IMR-90 (cell line): ENCODE measurements at regions not wholly inside any gene's neighbourhood (a gene's known extent, or its start where the extent isn't known, plus 50 kb on each side); places are given as distances from the start of the nearest gene placed in this dataset.

Experiments
- ATAC-seq: fragments of 200-7000 bp; cut with Tn5 transposase; 2 replicates; pipeline ENCODE4 v1.9.1; 2020; ENCODE audit warnings: low read depth, mild to moderate bottlenecking, moderate library complexity
- BruUV-seq: library from RNA; stranded (reverse); fragments of 400-500 nt; replicated peaks from 2 replicates; lab custom pipeline; 2021; lab: Mats Ljungman, UMichigan
- CTCF ChIA-PET: fragments of 300-600 bp; formaldehyde crosslinking; extraction: SDS; loops from one replicate; lab custom pipeline; 2021; ENCODE audit warnings: antibody characterized with exemption; lab: Yijun Ruan, JAX
- POLR2A ChIA-PET: fragments of 300-600 bp; sonication (Branson Sonifier 250); formaldehyde crosslinking; loops from one replicate; lab custom pipeline; 2022; ENCODE audit warnings: antibody characterized with exemption; ENCODE audit not compliant: unreplicated experiment; lab: Charles Lee
- DNase-seq: peaks from one replicate; pipeline ENCODE4 v3.0.0; 2013
- H2AFZ ChIP-seq: replicated peaks from 2 replicates; pipeline ENCODE3; 2013; ENCODE audit warnings: low read length, mild to moderate bottlenecking; ENCODE audit not compliant: poor library complexity
- H2AK5ac ChIP-seq: 2 replicates; pipeline ENCODE4 v1.6.1; 2013; ENCODE audit warnings: low read depth, low read length, inconsistent platforms
- H2AK9ac ChIP-seq: replicated peaks from 2 replicates; pipeline ENCODE3; 2013; ENCODE audit warnings: mild to moderate bottlenecking, low read depth, low read length, moderate library complexity; ENCODE audit not compliant: poor library complexity
- H2BK120ac ChIP-seq: 2 replicates; pipeline ENCODE4 v1.6.1; 2013; ENCODE audit warnings: low read depth, low read length, inconsistent platforms
- H2BK15ac ChIP-seq: 3 replicates; pipeline ENCODE4 v1.6.1; 2013; ENCODE audit warnings: low read depth, low read length, inconsistent platforms
- H2BK20ac ChIP-seq: 2 replicates; pipeline ENCODE4 v1.6.1; 2013; ENCODE audit warnings: low read depth, mild to moderate bottlenecking, inconsistent platforms, low read length, moderate library complexity
- H2BK5ac ChIP-seq: 2 replicates; pipeline ENCODE4 v1.6.1; 2013; ENCODE audit warnings: mild to moderate bottlenecking, low read depth, low read length, inconsistent platforms; ENCODE audit not compliant: poor library complexity, severe bottlenecking
- H3K14ac ChIP-seq: replicated peaks from 2 replicates; pipeline ENCODE4 v1.6.1; 2013; ENCODE audit warnings: low read depth, low read length, inconsistent platforms
- H3K18ac ChIP-seq: 2 replicates; pipeline ENCODE4 v1.6.1; 2013; ENCODE audit warnings: low read depth, low read length, control low read depth
- H3K23ac ChIP-seq: 2 replicates; pipeline ENCODE4 v1.6.1; 2013; ENCODE audit warnings: low read depth, low read length, inconsistent platforms
- H3K27ac ChIP-seq: 2 replicates; pipeline ENCODE4 v1.5.1; 2013; ENCODE audit warnings: mild to moderate bottlenecking, control low read depth, low read length; ENCODE audit not compliant: insufficient read depth
- H3K27me3 ChIP-seq: 2 replicates; pipeline ENCODE4 v1.6.1; 2013; ENCODE audit warnings: low read length; ENCODE audit not compliant: control insufficient read depth, insufficient read depth
- H3K36me3 ChIP-seq: 2 replicates; pipeline ENCODE4 v1.6.1; 2013; ENCODE audit warnings: low read length, mixed read lengths; ENCODE audit not compliant: control insufficient read depth, insufficient read depth
- H3K4ac ChIP-seq: 2 replicates; pipeline ENCODE4 v1.6.1; 2013; ENCODE audit warnings: low read depth, low read length, inconsistent platforms
- H3K4me1 ChIP-seq: 2 replicates; pipeline ENCODE4 v1.6.1; 2013; ENCODE audit warnings: low read length, mixed read lengths; ENCODE audit not compliant: control insufficient read depth, insufficient read depth
- H3K4me2 ChIP-seq: 2 replicates; pipeline ENCODE4 v1.6.1; 2013; ENCODE audit warnings: low read depth, mild to moderate bottlenecking, control low read depth, low read length, moderate library complexity
- H3K4me3 ChIP-seq: 2 replicates; pipeline ENCODE4 v1.5.1; 2013; ENCODE audit warnings: low read depth, mild to moderate bottlenecking, control low read depth, low read length, moderate library complexity; ENCODE audit not compliant: insufficient read depth
- H3K56ac ChIP-seq: 2 replicates; pipeline ENCODE4 v1.6.1; 2013; ENCODE audit warnings: low read length, inconsistent platforms; ENCODE audit not compliant: insufficient read depth; ENCODE audit errors: extremely low read depth
- H3K79me1 ChIP-seq, 2 experiments: 2 replicates each; pipeline ENCODE4 v1.6.1; 2013; ENCODE audit warnings: low read length in 2 of 2, inconsistent platforms in 1 of 2, low read depth in 1 of 2
- H3K9ac ChIP-seq: 2 replicates; pipeline ENCODE4 v1.6.1; 2013; ENCODE audit warnings: low read depth, low read length, control low read depth
- H3K9me1 ChIP-seq: 2 replicates; pipeline ENCODE4 v1.6.1; 2013; ENCODE audit warnings: low read length, inconsistent platforms; ENCODE audit not compliant: insufficient read depth
- H3K9me3 ChIP-seq: 2 replicates; pipeline ENCODE4 v1.6.1; 2013; ENCODE audit warnings: low read length; ENCODE audit not compliant: control insufficient read depth, insufficient read depth
- H4K20me1 ChIP-seq: 2 replicates; pipeline ENCODE4 v1.6.1; 2013; ENCODE audit warnings: low read length, inconsistent platforms; ENCODE audit not compliant: insufficient read depth
- H4K5ac ChIP-seq: 2 replicates; pipeline ENCODE4 v1.6.1; 2013; ENCODE audit warnings: mild to moderate bottlenecking, low read depth, low read length, control low read depth
- H4K8ac ChIP-seq, 2 experiments: 2 replicates each; pipeline ENCODE4 v1.6.1; 2013; ENCODE audit warnings: low read depth in 2 of 2, low read length in 2 of 2, control low read depth in 1 of 2, inconsistent platforms in 1 of 2
- H4K91ac ChIP-seq: 2 replicates; pipeline ENCODE4 v1.6.1; 2013; ENCODE audit warnings: low read depth, low read length, inconsistent platforms; ENCODE audit not compliant: insufficient read depth
- CEBPB ChIP-seq: IDR thresholded peaks from 2 replicates; pipeline ENCODE4 v1.6.1; 2012; ENCODE audit warnings: low read depth, low read length, improper control_type of control experiment
- CTCF ChIP-seq: conservative IDR thresholded peaks from 2 replicates; pipeline ENCODE4 v1.5.1; 2012; ENCODE audit warnings: mild to moderate bottlenecking, low read depth, low read length, improper control_type of control experiment
- ELK1 ChIP-seq: fragments of 150-350 bp; IDR thresholded peaks from 2 replicates; pipeline ENCODE4 v1.6.1; 2016; ENCODE audit warnings: low read depth, mild to moderate bottlenecking, low read length, moderate library complexity, borderline replicate concordance
- FOS ChIP-seq: fragments of 150-350 bp; IDR thresholded peaks from 2 replicates; pipeline ENCODE4 v1.6.1; 2016; ENCODE audit warnings: low read depth, low read length
- MAFK ChIP-seq: IDR thresholded peaks from 2 replicates; pipeline ENCODE4 v1.6.1; 2012; ENCODE audit warnings: low read depth, low read length, improper control_type of control experiment
- MXI1 ChIP-seq: IDR thresholded peaks from 2 replicates; pipeline ENCODE4 v1.6.1; 2012; ENCODE audit warnings: low read depth, mild to moderate bottlenecking, low read length, moderate library complexity, borderline replicate concordance
- RAD21 ChIP-seq: IDR thresholded peaks from 2 replicates; pipeline ENCODE4 v1.6.1; 2012; ENCODE audit warnings: low read length, improper control_type of control experiment
- RCOR1 ChIP-seq: IDR thresholded peaks from 2 replicates; pipeline ENCODE4 v1.6.1; 2012; ENCODE audit warnings: mild to moderate bottlenecking, low read length, improper control_type of control experiment; ENCODE audit not compliant: insufficient replicate concordance
- WGBS, 2 experiments: methylation state at CpG; one replicate each; pipeline versions ENCODE4 v1.1.5 to v1.1.7; 2013; ENCODE audit warnings: missing lambda C conversion rate in 2 of 2; ENCODE audit not compliant: insufficient read length in 1 of 2; ENCODE audit errors: extremely low coverage in 2 of 2; 5-methylcytosine and 5-hydroxymethylcytosine counted together
- dilution Hi-C: fragments of 300-500 bp; cut with HindIII; formaldehyde crosslinking; loops from one replicate; pipeline ENCODE4 v1.14.3; 2018; ENCODE audit warnings: low sequenced_read_pairs; ENCODE audit not compliant: unreplicated experiment
- in situ Hi-C: fragments of 300-500 bp; cut with MboI; formaldehyde crosslinking; loops from 3 replicates; pipeline ENCODE4 v1.14.3; 2019; ENCODE audit warnings: low sequenced_read_pairs, inconsistent platforms, mixed read lengths
- intact Hi-C: fragments of 100-400 bp; cut with micrococcal nuclease; formaldehyde crosslinking; loops from 2 replicates; pipeline ENCODE4 v1.10.0; 2022

DNA sequence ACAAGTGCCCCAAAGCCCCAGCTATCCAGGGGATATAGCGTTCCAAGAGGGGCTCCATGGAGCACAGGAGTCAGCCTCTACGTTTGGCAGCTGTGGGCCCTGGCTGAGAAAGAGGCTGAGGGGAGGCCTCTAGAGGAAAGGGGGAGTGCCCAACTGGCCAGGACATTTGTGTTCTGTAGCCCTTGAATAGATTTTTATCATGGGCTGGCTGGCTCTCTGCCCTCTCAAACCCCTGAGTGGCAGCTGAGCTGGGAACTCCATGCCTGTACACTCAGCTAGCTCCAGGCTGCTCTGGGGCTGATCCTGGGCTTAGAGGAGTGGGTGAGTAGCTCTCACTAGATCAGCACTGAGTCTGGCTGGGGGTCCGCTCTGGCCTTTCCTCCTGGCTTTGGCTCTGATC, 285.0 kb downstream of the ZSWIM6 start:
- H3K9me1 ChIP-seq: no peaks in the 10 kb centered on the region
- no peak overlapping the region for H4K5ac ChIP-seq
- in situ Hi-C loops (no loop called here), dilution Hi-C loops (no loop called here), intact Hi-C loops (no loop called here)
- ATAC-seq (no peak), DNase-seq (no peak)
- no peak overlapping the region for H2AFZ ChIP-seq
- H3K56ac ChIP-seq: no peak overlapping the region
- H2BK5ac ChIP-seq: no peak overlapping the region
- no peak for TF ChIP-seq RCOR1
- no peak for TF ChIP-seq MXI1
- no peak for TF ChIP-seq RAD21
- TF ChIP-seq CTCF: no peak
- no peak for TF ChIP-seq FOS
- TF ChIP-seq MAFK: no peak
- TF ChIP-seq ELK1: no peak
- TF ChIP-seq CEBPB: no peak
- peaks cover 23% of the 10 kb centered on the region for H3K27me3 ChIP-seq
- H2BK15ac ChIP-seq: no peak overlapping the region
- H2BK120ac ChIP-seq: no peak overlapping the region
- no peak overlapping the region for H3K18ac ChIP-seq
- H3K9ac ChIP-seq: no peak overlapping the region
- H3K36me3 ChIP-seq: no peaks in the 10 kb centered on the region
- no peak overlapping the region for H3K27ac ChIP-seq
- H3K4me1 ChIP-seq: no peaks in the 10 kb centered on the region
- no peaks in the 10 kb centered on the region for H3K9me3 ChIP-seq
- H3K4ac ChIP-seq: no peak overlapping the region
- POLR2A ChIA-PET: no interaction called here
- no peak overlapping the region for H2BK20ac ChIP-seq
- no peak overlapping the region for H3K14ac ChIP-seq
- H4K20me1 ChIP-seq: no peaks in the 10 kb centered on the region
- H4K8ac ChIP-seq: no peak overlapping the region
- no peak overlapping the region for H2AK5ac ChIP-seq
- no peak overlapping the region for H4K91ac ChIP-seq
- no peak overlapping the region for H3K23ac ChIP-seq
- H3K4me3 ChIP-seq: no peak overlapping the region
- H3K79me1 ChIP-seq: no peaks in the 10 kb centered on the region
- H3K4me2 ChIP-seq: no peak overlapping the region
- BruUV-seq: no TSS peak
- WGBS, 2 experiments: no CpG with 5 or more reads among the region's 3 CpGs
- no peak overlapping the region for H2AK9ac ChIP-seq
- CTCF ChIA-PET: no interaction called here
